ENCODE measurements at regions not wholly inside any gene's neighbourhood (a gene's known extent, or its start where the extent isn't known, plus 50 kb on each side); places are given as distances from the start of the nearest gene placed in this dataset.

GRCh38 chr6:53436526-53437303 lies 88.0 kb upstream of the ELOVL5 start:
- TF ChIP-seq, protein P1, sequence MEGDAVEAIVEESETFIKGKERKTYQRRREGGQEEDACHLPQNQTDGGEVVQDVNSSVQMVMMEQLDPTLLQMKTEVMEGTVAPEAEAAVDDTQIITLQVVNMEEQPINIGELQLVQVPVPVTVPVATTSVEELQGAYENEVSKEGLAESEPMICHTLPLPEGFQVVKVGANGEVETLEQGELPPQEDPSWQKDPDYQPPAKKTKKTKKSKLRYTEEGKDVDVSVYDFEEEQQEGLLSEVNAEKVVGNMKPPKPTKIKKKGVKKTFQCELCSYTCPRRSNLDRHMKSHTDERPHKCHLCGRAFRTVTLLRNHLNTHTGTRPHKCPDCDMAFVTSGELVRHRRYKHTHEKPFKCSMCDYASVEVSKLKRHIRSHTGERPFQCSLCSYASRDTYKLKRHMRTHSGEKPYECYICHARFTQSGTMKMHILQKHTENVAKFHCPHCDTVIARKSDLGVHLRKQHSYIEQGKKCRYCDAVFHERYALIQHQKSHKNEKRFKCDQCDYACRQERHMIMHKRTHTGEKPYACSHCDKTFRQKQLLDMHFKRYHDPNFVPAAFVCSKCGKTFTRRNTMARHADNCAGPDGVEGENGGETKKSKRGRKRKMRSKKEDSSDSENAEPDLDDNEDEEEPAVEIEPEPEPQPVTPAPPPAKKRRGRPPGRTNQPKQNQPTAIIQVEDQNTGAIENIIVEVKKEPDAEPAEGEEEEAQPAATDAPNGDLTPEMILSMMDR (IDR thresholded peaks at IDR 0.05) = no peak
- Histone ChIP-seq H3K4me3 (no peak overlapping the region), H3K27ac (no peak overlapping the region)
- DNase-seq (ENCODE audit: low spot score) = no peak

DNA sequence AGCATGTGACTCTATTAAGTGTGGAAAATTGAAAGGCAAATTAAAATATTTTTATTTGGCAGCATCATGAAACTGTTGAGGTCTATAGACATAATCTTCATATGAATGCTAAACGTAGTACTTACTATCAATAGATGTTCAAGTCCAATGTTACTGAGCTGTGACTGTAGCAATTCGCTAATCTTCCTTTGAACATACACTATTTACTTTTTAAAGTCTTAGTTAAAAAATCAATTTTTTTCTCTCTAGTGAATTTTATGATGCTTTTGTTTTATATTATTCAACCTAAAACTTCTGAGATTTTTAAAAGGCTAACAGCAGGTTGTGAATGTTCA lies 85.2 kb upstream of the ELOVL5 start:
- DNase-seq (ENCODE audit: low spot score) = no peak
- H3K27ac ChIP-seq = no peak overlapping the region
- TF ChIP-seq, protein P1 (IDR thresholded peaks at IDR 0.05) = no peak
- no peak overlapping the region for H3K4me3 ChIP-seq

- Histone ChIP-seq H3K4me3 (no peak overlapping the region), H3K27ac (peak overlapping the region in 1 of 2 donors; percentile 39)
- TF ChIP-seq, protein P1 (IDR thresholded peaks at IDR 0.05) = no peak
- DNase-seq (ENCODE audit: low spot score) = no peak
These were observed 84.7 kb upstream of the ELOVL5 start for GRCh38 chr6:53433261-53433950.

DNA sequence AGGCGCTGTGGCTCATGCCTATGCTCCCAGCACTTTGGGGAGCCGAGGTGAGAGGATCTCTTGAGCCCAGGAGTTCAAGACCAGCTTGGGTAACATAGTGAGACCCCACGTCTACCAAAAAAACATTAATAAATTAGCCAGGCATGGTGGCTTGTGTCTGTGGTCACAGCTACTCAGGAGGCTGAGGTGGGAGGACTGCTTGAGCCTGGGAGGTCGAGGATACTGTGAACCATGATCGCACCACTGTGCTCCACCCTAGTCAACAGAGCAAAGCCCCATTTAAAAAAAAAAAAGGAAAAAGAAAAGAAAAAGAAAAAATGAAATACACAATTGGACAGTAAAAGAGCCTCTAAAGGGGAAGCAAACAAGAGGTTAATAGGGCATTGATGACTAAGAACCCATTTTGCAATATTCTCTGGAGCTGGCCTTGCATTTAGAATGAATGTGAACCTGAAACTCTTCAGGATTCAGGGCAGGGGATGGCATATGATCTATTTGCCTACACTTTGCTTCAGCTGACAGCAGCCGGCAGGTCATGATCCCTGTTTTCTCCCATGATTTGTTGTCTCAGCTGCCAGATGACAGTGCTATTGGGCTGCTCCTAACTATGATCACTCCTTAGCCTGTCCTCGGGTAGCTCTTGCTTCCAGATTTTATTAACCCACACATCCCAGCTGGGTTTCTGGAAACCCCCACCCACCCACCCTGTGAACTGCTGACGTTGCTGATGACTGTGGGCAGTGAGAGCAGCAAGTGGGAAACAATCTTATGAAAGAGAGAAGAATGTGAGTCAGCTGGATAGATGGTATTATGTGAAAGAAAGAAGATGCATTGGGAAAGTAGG lies 83.8 kb upstream of the ELOVL5 start:
- DNase-seq (ENCODE audit: low spot score) = no peak
- Histone ChIP-seq H3K27ac (peak overlapping the region in 1 of 2 donors; percentile 39), H3K4me3 (no peak overlapping the region)
- TF ChIP-seq, protein P1 (IDR thresholded peaks at IDR 0.05) = no peak

- DNase-seq (ENCODE audit: low spot score) = no peak
- Histone ChIP-seq H3K4me3 (no peak overlapping the region), H3K27ac (no peak overlapping the region)
- TF ChIP-seq, protein P1 (IDR thresholded peaks at IDR 0.05) = no peak
These were observed 83.0 kb upstream of the ELOVL5 start for GRCh38 chr6:53431704-53432103.

GRCh38 chr6:53429401-53429800 lies 80.7 kb upstream of the ELOVL5 start:
- TF ChIP-seq, protein P1 (IDR thresholded peaks at IDR 0.05) = no peak
- Histone ChIP-seq H3K27ac (no peak overlapping the region), H3K4me3 (no peak overlapping the region)
- no peak for DNase-seq (ENCODE audit: low spot score)
